ENCODE measurements at regions not wholly inside any gene's neighbourhood (a gene's known extent, or its start where the extent isn't known, plus 50 kb on each side); places are given as distances from the start of the nearest gene placed in this dataset.

GRCh38 chr7:50960621-50961310 is 178.1 kb upstream of the GRB10 start:
- ChIA-PET CTCF (interaction anchor here (0.6 kb wide), 1 partner anchor 18 kb away, joined by 8 read pairs; no protein-coding TSS in a partner anchor), POLR2A (no interaction called here)
- TF ChIP-seq POLR2AphosphoS5 (IDR thresholded peaks at IDR 0.05; ENCODE audit: low read depth, low read length) (no peak), REST (IDR thresholded peaks at IDR 0.05; ENCODE audit: insufficient read depth in 1 of 2, low read depth in 2 of 2, low read length in 1 of 2) (no peak), TCF7L2 (IDR thresholded peaks at IDR 0.05; ENCODE audit: low read depth, low read length) (no peak), SIN3A (IDR thresholded peaks at IDR 0.05; ENCODE audit: borderline replicate concordance, insufficient read depth, low read depth, low read length) (no peak), CTCF (IDR thresholded peaks at IDR 0.05) (no peak)
- no peak overlapping the region for H3K4me3 ChIP-seq (ENCODE audit: low read depth in 2 of 2, low read length in 2 of 2)
- ATAC-seq = no peak
- no peaks in the 10 kb centered on the region for H3K4me1 ChIP-seq (ENCODE audit: control insufficient read depth, insufficient read depth, low read length)
- H3K36me3 ChIP-seq (ENCODE audit: control insufficient read depth, insufficient read depth, low read length) = no peaks in the 10 kb centered on the region
- no peaks in the 10 kb centered on the region for H3K9me3 ChIP-seq (ENCODE audit: control insufficient read depth, insufficient read depth, low read depth, low read length)
- no peak for DNase-seq (ENCODE audit: low read depth, low spot score)
- intact Hi-C loops (cut with micrococcal nuclease; ENCODE audit: unreplicated experiment) = no loop called here
- H3K27me3 ChIP-seq (ENCODE audit: control insufficient read depth, insufficient read depth, low read length) = 0 out of 2 replicates have a peak, but pooled peaks cover 2% of the 10 kb centered on the region
- BruUV-seq (replicated peaks) = no TSS peak
- in situ Hi-C loops (cut with HindIII; ENCODE audit: low pct_unique_long_range_greater_than_20kb, low sequenced_read_pairs) = no loop called here
- no peak overlapping the region for H3K27ac ChIP-seq (ENCODE audit: low read length)

GRCh38 chr7:50959991-50960390 is 177.3 kb upstream of the GRB10 start:
- H3K9me3 ChIP-seq (ENCODE audit: control insufficient read depth, insufficient read depth, low read depth, low read length) = no peaks in the 10 kb centered on the region
- POLR2A ChIA-PET = no interaction called here
- no peaks in the 10 kb centered on the region for H3K4me1 ChIP-seq (ENCODE audit: control insufficient read depth, insufficient read depth, low read length)
- H3K27ac ChIP-seq (ENCODE audit: low read length) = no peak overlapping the region
- no peak for ATAC-seq
- CTCF ChIA-PET = no interaction called here
- no TSS peak for BruUV-seq (replicated peaks)
- in situ Hi-C loops (cut with HindIII; ENCODE audit: low pct_unique_long_range_greater_than_20kb, low sequenced_read_pairs) = no loop called here
- H3K36me3 ChIP-seq (ENCODE audit: control insufficient read depth, insufficient read depth, low read length) = no peaks in the 10 kb centered on the region
- no peak for DNase-seq (ENCODE audit: low read depth, low spot score)
- TF ChIP-seq CTCF (IDR thresholded peaks at IDR 0.05) (no peak), TCF7L2 (IDR thresholded peaks at IDR 0.05; ENCODE audit: low read depth, low read length) (no peak), POLR2AphosphoS5 (IDR thresholded peaks at IDR 0.05; ENCODE audit: low read depth, low read length) (no peak), SIN3A (IDR thresholded peaks at IDR 0.05; ENCODE audit: borderline replicate concordance, insufficient read depth, low read depth, low read length) (no peak), REST (IDR thresholded peaks at IDR 0.05; ENCODE audit: insufficient read depth in 1 of 2, low read depth in 2 of 2, low read length in 1 of 2) (no peak)
- H3K4me3 ChIP-seq (ENCODE audit: low read depth in 2 of 2, low read length in 2 of 2) = no peak overlapping the region
- intact Hi-C loops (cut with micrococcal nuclease; ENCODE audit: unreplicated experiment) = no loop called here
- 0 out of 2 replicates have a peak, but pooled peaks cover 2% of the 10 kb centered on the region for H3K27me3 ChIP-seq (ENCODE audit: control insufficient read depth, insufficient read depth, low read length)
